H7 (cell line): ENCODE measurements at regions not wholly inside any gene's neighbourhood (a gene's known extent, or its start where the extent isn't known, plus 50 kb on each side); places are given as distances from the start of the nearest gene placed in this dataset.
"Not testable (repeated sequence)": the region's sequence is repeated elsewhere in the genome, so short reads cannot be mapped to it uniquely, and the experiment has no call there.

Source experiments
- DNase-seq: peaks from one replicate; pipeline ENCODE4 v3.0.0; 2012
- H3K27me3 ChIP-seq: 2 replicates; pipeline ENCODE4 v1.6.0; 2011; ENCODE audit warnings: mild to moderate bottlenecking, low read length; ENCODE audit not compliant: control insufficient read depth, insufficient read depth
- H3K36me3 ChIP-seq: replicated peaks from 2 replicates; pipeline ENCODE4 v1.5.1; 2011; ENCODE audit warnings: low read length; ENCODE audit not compliant: control insufficient read depth, insufficient read depth
- H3K4me3 ChIP-seq: 2 replicates; pipeline ENCODE4 v1.5.1; 2011; ENCODE audit warnings: low read depth, mild to moderate bottlenecking, control low read depth, low read length, moderate library complexity; ENCODE audit not compliant: insufficient read depth

DNA sequence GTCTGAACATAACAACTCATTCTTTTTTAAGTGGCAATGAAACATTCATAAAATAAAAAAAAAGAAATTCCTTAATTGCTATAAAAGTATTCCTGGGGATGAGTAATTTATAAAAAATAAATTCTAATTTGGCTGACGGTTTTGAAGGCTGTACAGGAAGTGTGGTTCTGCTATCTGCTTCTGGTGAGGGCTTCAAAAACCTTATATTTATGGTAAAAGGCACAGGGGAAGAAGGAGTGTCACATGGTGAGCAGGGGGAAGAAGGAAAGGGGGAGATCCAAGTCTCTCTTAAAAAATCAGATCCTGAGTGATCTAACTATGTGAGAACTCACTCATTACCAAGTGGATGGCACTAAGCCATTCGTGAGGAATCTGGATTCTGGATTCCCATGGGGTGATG lies 539.0 kb downstream of the GOLGA6L6 start:
- not testable (repeated sequence) for H3K4me3 ChIP-seq, H3K27me3 ChIP-seq, H3K36me3 ChIP-seq, DNase-seq

DNA sequence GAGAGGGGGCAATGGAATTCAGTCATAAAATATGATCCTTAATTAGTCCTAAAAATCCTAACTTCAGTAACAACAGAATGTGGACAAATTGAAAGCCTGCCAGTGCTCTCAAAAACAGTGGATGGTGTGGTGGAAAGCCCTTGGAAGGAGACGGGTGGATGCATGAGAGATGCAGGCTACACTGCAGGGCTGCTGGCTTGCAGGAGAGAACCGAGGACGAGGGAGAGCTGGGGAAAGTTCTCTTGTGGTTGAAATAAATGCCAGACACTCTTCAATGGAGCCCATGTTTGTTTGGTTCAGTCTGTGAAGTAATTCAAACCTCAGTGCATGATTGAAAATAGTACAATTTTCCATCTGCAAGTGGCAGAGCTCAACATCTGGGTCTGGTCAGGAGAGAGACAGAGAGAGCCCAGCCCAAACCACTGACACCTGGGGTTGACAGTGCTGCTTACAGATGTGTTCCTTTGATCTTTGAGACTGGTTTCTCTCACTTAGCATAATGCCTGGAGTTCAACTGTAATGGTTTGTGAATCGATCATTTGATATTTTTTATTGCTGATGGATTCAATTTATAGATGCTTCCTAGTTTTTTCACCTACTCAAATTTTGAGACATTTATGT lies 544.9 kb downstream of the GOLGA6L6 start:
- not testable (repeated sequence) for DNase-seq, H3K36me3 ChIP-seq, H3K4me3 ChIP-seq, H3K27me3 ChIP-seq

DNA sequence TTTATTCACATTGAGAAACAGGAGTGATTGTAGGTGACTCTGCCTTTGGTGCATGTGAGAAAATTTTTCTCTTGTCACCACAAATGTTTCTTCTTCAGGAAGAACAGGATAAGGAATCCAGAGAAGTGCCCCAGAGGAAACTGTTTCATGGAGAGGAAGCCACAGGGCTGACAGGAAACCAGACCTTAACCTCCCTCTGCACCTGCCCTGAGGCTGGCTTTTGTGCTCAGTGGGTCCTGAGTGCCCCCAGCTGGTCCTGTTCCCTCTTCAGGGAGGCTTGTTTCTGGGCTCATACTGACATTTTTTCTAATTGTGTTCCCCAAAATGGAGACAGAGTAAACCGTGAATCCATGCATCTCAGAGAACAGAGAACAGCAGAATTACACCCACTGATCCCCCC lies 546.3 kb downstream of the GOLGA6L6 start:
- DNase-seq, H3K36me3 ChIP-seq: not testable (repeated sequence)

GRCh38 chr15:19992428-19992827 lies 549.2 kb downstream of the GOLGA6L6 start:
- Histone ChIP-seq H3K4me3 (no peak overlapping the region), H3K27me3 (no peaks in the 10 kb centered on the region), H3K36me3 (no peaks in the 10 kb centered on the region)

More for the DNA sequence above, 546.3 kb downstream of the GOLGA6L6 start:
- not testable (repeated sequence) for H3K27me3 ChIP-seq, H3K4me3 ChIP-seq

DNA sequence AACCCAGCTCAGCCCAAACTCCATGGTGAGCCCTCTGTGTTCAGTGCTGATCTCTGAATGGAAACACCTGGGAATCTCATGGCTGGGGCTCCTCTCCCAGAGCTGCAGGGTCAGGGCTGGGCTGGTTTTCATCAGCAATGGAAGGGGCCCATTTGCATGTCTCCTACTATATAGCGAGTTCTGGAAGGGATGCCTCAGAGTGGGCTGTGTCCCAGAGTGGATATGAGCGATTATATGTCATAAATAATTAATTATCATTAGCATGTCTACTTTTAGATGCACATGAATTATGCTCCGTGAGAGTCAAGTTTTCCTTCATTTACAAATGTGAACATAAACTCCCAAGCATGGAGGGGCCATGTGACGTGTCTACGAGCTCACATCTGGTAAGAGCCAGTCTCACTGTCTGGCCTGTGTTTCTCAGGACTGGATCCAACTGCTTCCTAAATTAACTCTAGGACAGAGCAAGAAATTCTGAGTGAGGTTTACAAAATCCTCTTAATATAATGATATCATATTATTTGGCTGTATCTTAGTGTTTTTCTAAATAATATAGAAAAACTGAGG lies 553.4 kb downstream of the GOLGA6L6 start:
- Histone ChIP-seq H3K4me3 (no peak overlapping the region), H3K27me3 (no peaks in the 10 kb centered on the region), H3K36me3 (no peaks in the 10 kb centered on the region)
- no peak for DNase-seq

More at GRCh38 chr15:19992428-19992827, 549.2 kb downstream of the GOLGA6L6 start:
- DNase-seq: no peak

DNA sequence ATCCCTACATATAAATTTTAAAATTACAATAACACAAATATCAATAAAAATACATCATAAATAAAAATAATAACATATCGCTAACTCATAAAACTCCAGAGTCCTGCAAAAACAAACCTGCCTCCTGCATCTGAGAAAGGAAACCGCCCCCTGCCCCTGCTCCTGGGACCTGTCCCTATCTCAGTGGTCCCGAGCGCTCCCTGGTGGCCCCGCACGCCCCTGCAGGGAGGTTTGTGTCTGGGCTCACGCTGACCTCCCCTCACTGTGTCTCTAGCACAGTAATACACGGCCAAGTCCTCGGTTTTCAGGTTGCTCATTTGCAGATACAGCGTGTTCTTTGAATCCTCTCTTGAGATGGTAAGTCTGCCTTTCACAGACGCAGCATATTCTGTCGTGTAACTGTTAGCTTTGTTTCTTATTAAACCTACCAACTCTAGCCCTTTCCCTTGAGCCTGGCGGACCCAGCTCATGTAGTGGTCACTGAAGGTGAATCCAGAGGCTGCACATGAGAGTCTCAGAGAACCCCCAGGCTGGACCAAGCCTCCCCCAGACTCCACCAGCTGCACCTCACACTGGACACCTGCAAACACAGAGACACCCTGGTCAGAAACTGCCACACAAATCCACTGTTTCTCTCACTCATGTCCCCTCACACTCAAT lies 554.1 kb downstream of the GOLGA6L6 start:
- no peaks in the 10 kb centered on the region for H3K36me3 ChIP-seq
- DNase-seq: peak; percentile 16

DNA sequence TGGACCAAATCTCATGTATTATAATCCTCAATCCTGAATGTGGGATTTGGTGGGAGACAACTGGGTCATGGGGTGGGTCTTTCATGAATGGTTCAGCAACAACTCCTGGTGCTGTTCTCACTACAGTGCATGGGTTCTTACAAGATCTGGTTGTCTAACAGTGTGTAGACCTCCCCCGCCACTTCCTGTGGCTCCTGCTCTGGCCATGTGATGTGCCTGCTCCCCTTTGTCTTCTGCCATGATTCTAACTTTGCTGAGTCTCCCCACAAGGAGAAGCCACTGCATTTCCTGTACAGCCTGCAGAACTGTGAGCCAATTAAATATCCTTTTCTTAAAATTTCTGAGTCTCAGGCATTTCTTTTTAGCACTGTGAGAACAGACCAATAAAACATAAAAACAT lies 557.5 kb downstream of the GOLGA6L6 start:
- Histone ChIP-seq H3K36me3 (no peaks in the 10 kb centered on the region), H3K4me3 (no peak overlapping the region), H3K27me3 (no peaks in the 10 kb centered on the region)
- DNase-seq: no peak

More for the DNA sequence above, 554.1 kb downstream of the GOLGA6L6 start:
- H3K27me3 ChIP-seq: no peaks in the 10 kb centered on the region
- H3K4me3 ChIP-seq: no peak overlapping the region

GRCh38 chr15:19974998-19975397 lies 566.6 kb downstream of the GOLGA6L6 start:
- no peak for DNase-seq
- no peak overlapping the region for H3K4me3 ChIP-seq
- no peaks in the 10 kb centered on the region for H3K36me3 ChIP-seq
- H3K27me3 ChIP-seq: no peaks in the 10 kb centered on the region

GRCh38 chr15:19973718-19974117 lies 567.9 kb downstream of the GOLGA6L6 start:
- Histone ChIP-seq H3K36me3 (no peaks in the 10 kb centered on the region), H3K4me3 (no peak overlapping the region), H3K27me3 (no peaks in the 10 kb centered on the region)
- no peak for DNase-seq

DNA sequence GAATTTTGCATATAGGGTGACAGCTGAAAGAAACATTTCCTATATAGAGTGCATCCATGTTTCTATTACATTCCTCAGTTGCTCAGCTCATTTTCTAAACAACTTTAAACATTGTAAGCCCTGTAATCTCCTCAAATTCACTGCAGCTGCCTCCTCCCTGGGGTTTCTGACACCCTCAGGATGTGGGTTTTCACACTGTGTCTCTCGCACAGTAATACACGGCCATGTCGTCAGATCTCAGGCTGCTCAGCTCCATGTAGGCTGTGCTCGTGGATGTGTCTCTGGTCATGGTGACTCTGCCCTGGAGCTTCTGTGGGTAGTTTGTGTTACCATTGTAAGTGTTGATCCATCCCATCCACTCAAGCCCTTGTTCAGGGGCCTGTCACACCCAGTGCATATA lies 569.0 kb downstream of the GOLGA6L6 start:
- not testable (repeated sequence) for DNase-seq

GRCh38 chr15:19965574-19965973 lies 576.0 kb downstream of the GOLGA6L6 start:
- not testable (repeated sequence) for DNase-seq, H3K36me3 ChIP-seq, H3K4me3 ChIP-seq, H3K27me3 ChIP-seq

More for the DNA sequence above, 569.0 kb downstream of the GOLGA6L6 start:
- H3K27me3 ChIP-seq, H3K36me3 ChIP-seq, H3K4me3 ChIP-seq: not testable (repeated sequence)

DNA sequence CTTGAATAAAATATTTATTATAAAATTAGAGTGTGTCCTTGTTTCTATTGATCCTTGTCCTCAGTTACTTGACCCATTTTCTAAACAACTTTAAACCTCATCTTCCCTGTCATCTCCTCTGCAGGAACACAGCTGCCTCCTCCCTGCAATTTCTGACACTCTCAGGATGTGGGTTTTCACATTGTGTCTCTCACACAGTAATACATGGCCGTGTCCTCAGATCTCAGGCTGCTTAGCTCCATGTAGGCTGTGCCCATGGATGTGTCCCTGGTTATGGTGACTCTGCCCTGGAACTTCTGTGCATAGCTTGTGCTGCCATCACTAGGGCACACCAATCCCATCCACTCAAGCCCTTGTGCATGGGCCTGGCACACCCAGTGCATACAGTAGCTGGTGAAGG lies 577.1 kb downstream of the GOLGA6L6 start:
- H3K27me3 ChIP-seq, H3K36me3 ChIP-seq, H3K4me3 ChIP-seq, DNase-seq: not testable (repeated sequence)

DNA sequence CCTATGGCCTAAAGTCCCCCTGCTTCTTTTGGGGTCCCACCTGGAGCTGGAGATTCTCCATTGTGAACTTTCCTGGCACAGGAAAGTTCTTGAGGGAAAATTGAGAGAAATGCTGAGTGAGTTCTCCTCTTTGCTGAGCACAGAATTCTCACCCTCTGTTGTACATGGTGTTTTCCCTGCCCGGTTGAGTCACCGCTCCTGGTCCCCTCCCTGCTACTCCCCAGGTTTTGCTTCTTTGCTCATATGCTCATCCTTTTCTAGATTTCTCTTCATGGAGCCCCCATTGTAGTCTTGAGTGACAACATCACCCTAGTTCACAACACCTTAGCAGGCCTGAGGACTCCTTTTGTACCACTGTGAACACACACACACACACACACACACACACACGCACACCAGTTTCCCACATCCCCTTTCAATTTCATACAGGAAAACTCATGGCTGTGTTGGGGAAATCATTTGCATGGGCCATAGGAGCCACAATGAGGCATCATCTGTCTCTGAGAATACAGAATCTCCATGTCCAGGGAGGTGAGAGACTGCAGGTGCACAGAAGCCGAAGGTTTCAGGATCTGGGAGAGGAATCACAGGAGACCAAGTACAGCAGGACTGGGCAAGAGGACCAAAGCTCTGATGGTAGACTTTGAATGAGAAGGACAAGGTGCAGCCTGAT lies 585.3 kb downstream of the GOLGA6L6 start:
- Histone ChIP-seq H3K4me3 (no peak overlapping the region), H3K36me3 (no peaks in the 10 kb centered on the region), H3K27me3 (no peaks in the 10 kb centered on the region)
- no peak for DNase-seq

GRCh38 chr15:19944261-19944888 lies 597.2 kb downstream of the GOLGA6L6 start:
- no peaks in the 10 kb centered on the region for H3K27me3 ChIP-seq
- H3K36me3 ChIP-seq: no peaks in the 10 kb centered on the region
- H3K4me3 ChIP-seq: no peak overlapping the region
- DNase-seq: peak; percentile 7
